HCT116 (cell line): ENCODE measurements at regions not wholly inside any gene's neighbourhood (a gene's known extent, or its start where the extent isn't known, plus 50 kb on each side); places are given as distances from the start of the nearest gene placed in this dataset.

ENCODE experiments used
- CBX3 ChIP-seq: IDR thresholded peaks from 2 replicates; pipeline ENCODE4 v1.6.1; 2012; ENCODE audit warnings: low read depth
- JUND ChIP-seq: IDR thresholded peaks from 2 replicates; pipeline ENCODE4 v1.6.1; 2012
- MAX ChIP-seq: IDR thresholded peaks from 2 replicates; pipeline ENCODE4 v1.6.1; 2012
- POLR2A ChIP-seq: IDR thresholded peaks from 2 replicates; pipeline ENCODE4 v1.7.0; 2011; ENCODE audit warnings: borderline replicate concordance; ENCODE audit not compliant: insufficient read depth, insufficient read length; ENCODE audit errors: extremely low read depth
- POLR2AphosphoS5 ChIP-seq: IDR thresholded peaks from 2 replicates; pipeline ENCODE4 v1.6.1; 2011; ENCODE audit warnings: mild to moderate bottlenecking, low read depth, low read length, moderate library complexity
- SP1 ChIP-seq: IDR thresholded peaks from 2 replicates; pipeline ENCODE4 v1.6.1; 2012; ENCODE audit warnings: low read depth
- SRF ChIP-seq: IDR thresholded peaks from 2 replicates; pipeline ENCODE4 v1.6.1; 2012; ENCODE audit warnings: low read depth
- ZBTB33 ChIP-seq: IDR thresholded peaks from 2 replicates; pipeline ENCODE4 v1.6.1; 2011; ENCODE audit warnings: mild to moderate bottlenecking, low read length, moderate library complexity; ENCODE audit not compliant: insufficient replicate concordance; ENCODE audit errors: extremely low read depth
- ZFX ChIP-seq: fragments of 450-650 bp; IDR thresholded peaks from 2 replicates; pipeline ENCODE4 v1.6.1; 2017
- TF ChIP-seq, protein P1 (sequence below), 3 experiments: fragments of 200-600 bp in 1 of 3; sonication (generic) in 1 of 3; IDR thresholded peaks in 2 of 3; conservative IDR thresholded peaks in 1 of 3; 2 replicates each; pipeline ENCODE4 v1.5.1; 2012 to 2017; ENCODE audit warnings: low read depth in 2 of 3, low read length in 2 of 3, antibody characterized with exemption in 1 of 3, borderline replicate concordance in 1 of 3, control low read depth in 1 of 3, mild to moderate bottlenecking in 1 of 3, mixed read lengths in 1 of 3, mixed run types in 1 of 3, moderate library complexity in 1 of 3; ENCODE audit not compliant: insufficient read depth in 1 of 3

DNA sequence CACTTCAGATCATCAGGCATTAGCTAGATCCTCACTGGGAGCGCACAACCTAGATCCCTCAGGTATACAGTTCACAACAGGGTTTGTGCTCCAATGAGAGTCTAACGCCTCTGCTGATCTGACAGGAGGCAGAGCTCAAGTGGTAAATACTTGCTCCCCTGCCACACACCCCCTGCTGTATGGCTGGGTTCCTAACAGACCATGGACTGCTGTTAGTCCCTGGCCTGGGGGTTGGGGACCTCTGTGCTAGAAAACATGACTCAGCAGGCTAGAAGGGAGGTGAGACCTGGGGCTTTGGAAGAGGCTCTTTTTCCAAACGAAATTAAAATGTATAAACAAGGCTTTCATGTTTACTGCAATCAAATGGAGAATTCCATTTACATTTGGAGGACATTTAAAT is 691.1 kb downstream of the FLRT2 start:
- TF ChIP-seq ZBTB33 (no peak), JUND (no peak), SRF (no peak), POLR2A (no peak), SP1 (no peak), MAX (no peak), ZFX (no peak), POLR2AphosphoS5 (no peak), CBX3 (no peak)
- TF ChIP-seq, protein P1, sequence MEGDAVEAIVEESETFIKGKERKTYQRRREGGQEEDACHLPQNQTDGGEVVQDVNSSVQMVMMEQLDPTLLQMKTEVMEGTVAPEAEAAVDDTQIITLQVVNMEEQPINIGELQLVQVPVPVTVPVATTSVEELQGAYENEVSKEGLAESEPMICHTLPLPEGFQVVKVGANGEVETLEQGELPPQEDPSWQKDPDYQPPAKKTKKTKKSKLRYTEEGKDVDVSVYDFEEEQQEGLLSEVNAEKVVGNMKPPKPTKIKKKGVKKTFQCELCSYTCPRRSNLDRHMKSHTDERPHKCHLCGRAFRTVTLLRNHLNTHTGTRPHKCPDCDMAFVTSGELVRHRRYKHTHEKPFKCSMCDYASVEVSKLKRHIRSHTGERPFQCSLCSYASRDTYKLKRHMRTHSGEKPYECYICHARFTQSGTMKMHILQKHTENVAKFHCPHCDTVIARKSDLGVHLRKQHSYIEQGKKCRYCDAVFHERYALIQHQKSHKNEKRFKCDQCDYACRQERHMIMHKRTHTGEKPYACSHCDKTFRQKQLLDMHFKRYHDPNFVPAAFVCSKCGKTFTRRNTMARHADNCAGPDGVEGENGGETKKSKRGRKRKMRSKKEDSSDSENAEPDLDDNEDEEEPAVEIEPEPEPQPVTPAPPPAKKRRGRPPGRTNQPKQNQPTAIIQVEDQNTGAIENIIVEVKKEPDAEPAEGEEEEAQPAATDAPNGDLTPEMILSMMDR (IDR thresholded peaks at IDR 0.05 in 2 of 3, conservative IDR thresholded peaks at IDR 0.05 in 1 of 3; ENCODE audit: borderline replicate concordance in 1 of 3, insufficient read depth in 1 of 3, low read depth in 2 of 3, low read length in 2 of 3): no peak
